Left cardiac atrium (tissue), 4 donors: ENCODE measurements at regions not wholly inside any gene's neighbourhood (a gene's known extent, or its start where the extent isn't known, plus 50 kb on each side); places are given as distances from the start of the nearest gene placed in this dataset.
"Not testable (repeated sequence)": the region's sequence is repeated elsewhere in the genome, so short reads cannot be mapped to it uniquely, and the experiment has no call there.

Experiments used
- ATAC-seq, 2 donors: fragments of 200-7000 bp; cut with Tn5 transposase; one replicate each; pipeline ENCODE4 v1.9.1; 2020; ENCODE audit warnings: mild to moderate bottlenecking in 2 of 2, moderate library complexity in 2 of 2
- DNase-seq: peaks from one replicate; pipeline ENCODE4 v3.0.0-alpha.2; 2020
- intact Hi-C, 2 donors: fragments of 100-400 bp; cut with DNase I; formaldehyde crosslinking; loops; one replicate each; pipeline versions ENCODE4 v1.14.1 to v1.15.1; 2022 to 2023
- donor health status: DM: no; HTN: yes; CAD: no.
- donor health status: DM: no; HTN: yes; CAD: no; lungs with severe emphysema.
- donor health status: DM: yes; HTN: yes; CAD: no.
- donor health status: Dilated cardiomyopathy.

DNA sequence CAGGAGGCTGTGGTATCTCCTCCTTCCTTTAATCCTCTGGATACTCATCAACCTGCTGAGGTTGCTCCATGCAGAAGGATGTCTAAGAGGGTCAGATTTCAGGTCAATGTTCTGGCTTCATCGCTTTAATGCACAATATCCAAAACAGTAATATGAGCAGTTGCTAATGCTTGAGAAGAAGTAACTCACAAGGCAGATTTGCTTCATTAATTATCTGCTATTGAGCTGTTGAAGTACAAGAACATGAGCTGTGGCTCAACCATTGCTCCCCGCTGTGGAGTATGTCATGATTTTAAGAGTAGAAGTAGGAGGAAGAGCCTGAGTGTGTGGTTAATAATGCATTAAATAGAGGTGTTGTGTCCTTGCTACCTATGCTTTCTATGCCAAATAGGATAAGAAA lies 1412.9 kb upstream of the ALCAM start:
- intact Hi-C loops = no loop called here
- ATAC-seq (no peak), DNase-seq (no peak)

DNA sequence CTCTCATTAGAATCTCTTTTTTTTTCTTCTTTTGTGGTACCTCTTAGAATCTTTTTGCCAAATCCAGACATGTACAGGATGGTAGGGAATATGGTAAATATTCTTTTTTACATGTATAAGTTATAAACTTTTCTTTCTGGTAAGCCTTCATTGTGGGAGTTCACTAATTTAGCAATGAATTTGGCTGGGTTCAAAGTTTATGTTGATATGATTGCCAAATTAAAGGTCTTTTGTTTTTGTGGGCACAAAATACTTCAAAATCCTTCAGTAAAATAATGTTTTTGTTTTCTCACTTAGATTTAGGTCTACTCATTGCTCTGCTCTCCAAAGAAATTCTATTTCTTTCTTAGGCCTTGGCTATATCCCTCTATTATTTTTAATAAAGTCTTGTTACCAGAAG lies 1405.9 kb upstream of the ALCAM start:
- no peak for ATAC-seq
- intact Hi-C loops = no loop called here
- no peak for DNase-seq

DNA sequence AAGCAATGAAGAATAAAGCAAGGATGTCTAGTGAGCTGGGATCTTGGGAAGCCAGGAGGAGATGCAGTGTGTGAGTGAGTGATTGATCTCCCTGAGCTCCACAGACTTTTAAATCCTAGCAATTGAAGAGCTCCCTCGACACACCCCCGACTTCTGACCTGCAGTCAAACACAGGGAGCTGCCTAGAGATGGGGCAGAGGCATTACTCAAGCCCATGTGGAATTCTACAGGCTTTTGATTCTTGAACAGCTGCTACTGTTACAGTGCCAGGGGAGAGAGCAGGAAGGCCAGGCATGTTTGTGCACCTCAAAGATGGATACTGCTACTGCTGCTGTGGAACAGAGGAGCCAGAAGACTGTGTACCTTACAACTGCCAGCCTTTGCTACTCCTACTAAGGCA lies 1403.1 kb upstream of the ALCAM start:
- DNase-seq (no peak), ATAC-seq (no peak)
- intact Hi-C loops = no loop called here

DNA sequence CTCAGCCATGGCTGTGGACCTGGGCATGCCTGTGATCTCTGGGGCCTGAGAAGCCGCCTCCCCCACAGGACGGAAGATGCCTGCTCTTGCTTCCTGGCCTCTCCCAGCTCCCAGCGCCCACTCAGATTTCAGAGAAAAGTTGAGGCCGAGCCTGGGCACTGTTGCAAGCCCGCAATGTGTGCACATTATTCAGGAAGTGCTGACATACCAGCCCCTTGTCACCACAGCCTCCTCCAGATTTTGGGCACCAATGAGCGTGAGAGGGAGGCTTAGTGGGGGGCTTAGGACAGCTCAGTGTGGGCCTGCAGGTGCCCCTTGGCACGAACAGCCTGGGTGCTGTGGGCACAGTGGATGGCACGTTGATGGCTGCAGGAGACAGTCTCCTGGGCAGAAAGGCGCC lies 1400.9 kb upstream of the ALCAM start:
- intact Hi-C loops = no loop called here
- no peak for DNase-seq
- ATAC-seq = no peak

DNA sequence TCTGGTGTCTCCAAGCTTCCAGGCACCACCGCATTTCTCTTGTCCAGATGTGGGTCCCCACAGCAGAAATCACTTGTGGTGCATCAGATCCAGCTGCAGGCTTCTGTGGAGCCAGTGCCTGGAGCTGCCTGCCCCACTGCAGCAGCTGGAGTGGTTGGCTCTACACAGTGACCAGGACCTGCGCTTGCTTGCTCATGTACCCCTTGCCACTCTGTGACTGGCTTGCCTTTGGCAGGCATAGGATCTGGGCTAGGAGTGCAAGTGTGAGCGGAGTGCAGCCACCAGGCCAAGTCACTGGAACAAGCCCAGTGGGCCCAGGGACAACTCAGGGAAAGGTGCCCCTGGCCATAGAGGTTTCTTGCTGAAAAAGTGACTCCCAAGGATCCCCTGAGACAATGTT lies 1400.0 kb upstream of the ALCAM start:
- intact Hi-C loops = no loop called here
- ATAC-seq (no peak), DNase-seq (no peak)

DNA sequence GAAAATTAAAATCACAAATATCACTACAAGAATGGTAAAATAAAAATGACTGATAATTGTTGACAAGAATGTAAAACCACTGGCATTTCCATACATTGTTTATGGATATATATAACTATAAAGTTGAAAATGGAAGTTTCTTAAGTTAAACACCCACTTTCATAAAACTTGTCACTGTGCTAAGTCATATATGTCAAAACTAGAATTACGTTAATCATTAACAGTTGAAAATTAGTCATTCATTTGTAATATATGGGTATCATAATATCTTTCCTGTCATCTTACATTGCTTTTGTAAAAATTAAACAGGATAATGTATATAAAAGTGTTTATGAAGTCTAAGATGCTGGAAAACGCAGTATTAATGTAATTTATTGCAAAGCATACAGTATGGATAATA lies 1398.6 kb upstream of the ALCAM start:
- DNase-seq (no peak), ATAC-seq (no peak)
- intact Hi-C loops = no loop called here

DNA sequence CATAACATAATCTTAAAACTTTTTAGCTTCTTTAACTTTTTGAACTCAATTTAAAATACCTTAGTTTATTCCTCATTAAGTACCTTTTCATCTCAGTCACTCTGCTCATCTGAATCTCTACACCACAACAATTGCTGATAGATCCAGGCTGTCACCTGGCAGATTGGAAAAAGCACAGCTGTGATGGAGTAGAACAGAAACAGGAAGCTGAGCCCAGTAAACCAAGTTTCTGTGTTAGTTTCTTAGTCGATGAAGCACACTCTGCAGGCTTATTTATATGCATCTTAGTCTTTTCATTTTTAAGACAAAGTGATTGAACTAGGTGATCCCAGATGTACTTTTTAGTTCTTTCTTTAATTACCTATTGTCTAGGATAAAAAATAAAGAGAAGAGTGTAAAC lies 1398.0 kb upstream of the ALCAM start:
- DNase-seq (no peak), ATAC-seq (no peak)
- intact Hi-C loops = no loop called here

DNA sequence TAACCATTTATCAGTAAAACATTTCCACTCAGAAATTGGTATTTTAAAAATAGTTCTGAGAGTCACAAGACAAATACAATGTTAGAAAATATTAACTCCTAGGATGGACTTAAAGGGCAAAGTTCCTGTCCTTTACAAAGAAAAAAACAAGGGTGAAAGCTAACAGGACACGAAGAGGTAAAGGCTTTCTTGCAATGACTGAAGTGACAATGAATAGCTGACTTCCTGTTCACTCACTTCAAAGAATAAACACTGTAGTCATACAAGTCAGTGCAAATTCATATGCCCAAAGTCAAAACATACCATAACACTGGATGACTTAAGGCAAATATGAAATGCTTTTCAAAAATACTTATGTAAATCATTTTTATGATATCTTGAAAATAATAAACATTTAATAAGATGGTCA lies 1389.8 kb upstream of the ALCAM start:
- DNase-seq = no peak
- ATAC-seq = no peak
- intact Hi-C loops = no loop called here

DNA sequence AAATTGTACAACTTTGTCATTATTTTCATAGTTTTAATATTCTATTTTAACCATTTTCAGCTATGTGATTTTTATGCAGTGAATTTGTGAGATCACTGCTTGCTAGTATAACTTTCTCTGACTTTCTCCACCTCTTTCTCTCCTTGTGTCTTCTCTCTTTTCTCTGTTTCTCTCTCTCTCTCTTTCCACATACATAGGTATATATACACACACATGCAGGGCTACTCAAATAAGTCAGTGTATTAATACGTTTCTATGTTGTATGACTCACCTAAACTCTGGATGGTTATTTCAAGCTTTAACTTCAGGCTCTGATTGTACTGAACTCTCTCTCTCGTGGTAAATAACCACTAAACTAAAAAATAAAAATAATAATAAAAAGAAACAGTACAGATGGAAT lies 1389.3 kb upstream of the ALCAM start:
- intact Hi-C loops = no loop called here
- DNase-seq (no peak), ATAC-seq (no peak)

DNA sequence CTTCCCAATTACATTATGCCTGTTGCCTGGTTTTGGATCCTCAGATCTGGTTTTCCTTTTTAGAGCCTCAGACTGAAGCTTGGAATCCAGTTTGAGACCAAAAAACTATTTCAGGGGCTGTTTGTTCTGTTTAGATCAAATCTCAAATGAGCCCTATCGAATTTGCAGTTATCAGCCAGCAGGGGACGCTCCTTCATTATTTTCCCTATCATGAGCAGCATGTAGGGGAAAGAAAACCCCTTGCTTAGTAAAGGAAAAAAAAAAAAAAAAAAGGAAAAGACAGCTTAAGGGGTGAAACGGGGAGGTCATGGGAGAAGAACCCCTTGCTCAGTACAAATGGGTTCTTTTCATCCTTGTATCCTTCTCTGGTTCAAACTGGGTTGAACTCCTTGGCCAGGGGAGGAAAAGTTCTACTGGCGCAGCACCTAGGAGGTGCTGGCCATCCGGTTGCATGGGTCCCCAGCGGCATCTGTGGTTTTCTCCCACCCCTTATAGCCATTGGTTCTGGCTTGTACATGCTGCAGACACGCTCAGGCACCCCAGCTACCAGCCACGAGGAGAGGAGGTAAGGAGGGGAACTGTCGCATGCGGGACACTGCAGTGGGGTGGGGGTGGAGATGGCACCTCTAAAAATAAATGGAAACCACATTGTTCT lies 1375.1 kb upstream of the ALCAM start:
- ATAC-seq (no peak), DNase-seq (no peak)
- intact Hi-C loops = no loop called here

DNA sequence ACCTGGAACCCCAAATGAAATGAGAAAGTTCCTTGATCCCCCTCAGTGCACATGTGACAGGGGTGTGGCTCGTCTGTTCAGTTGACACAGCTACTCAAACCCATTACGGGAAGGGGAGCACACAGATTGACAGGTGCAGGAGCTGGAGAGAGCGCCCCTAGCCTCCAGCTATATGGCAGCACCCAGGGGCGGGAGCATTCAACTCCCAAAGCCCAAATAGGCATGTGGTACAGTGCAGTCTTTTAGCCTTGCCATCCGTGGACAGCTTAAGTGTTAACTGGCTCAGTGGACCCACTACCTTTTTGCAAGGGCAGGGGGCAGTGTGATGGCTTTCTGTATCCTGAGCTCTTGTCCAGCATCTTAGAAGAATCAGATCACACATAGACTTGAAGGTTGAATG lies 1374.2 kb upstream of the ALCAM start:
- ATAC-seq (no peak), DNase-seq (no peak)
- intact Hi-C loops = no loop called here

DNA sequence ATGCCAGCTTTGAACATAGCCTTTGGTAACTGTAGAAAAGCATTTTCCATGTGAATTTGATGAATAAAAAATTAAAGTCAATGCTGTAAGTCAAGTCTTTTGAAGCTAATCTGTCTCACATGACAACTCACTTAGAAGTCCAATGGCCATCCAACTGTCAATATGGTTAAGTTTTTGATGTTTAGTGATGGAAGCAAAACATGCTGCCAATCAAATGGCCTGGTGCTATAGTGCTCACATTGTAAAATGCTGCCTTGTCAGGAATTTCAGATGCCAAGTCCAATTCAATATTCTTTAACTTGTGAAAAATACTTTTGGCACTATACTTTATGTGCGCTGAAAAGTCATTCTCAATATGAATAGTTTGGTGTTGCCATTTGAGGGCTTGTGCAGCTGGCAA lies 1361.8 kb upstream of the ALCAM start:
- ATAC-seq (no peak), DNase-seq (no peak)
- intact Hi-C loops = no loop called here

DNA sequence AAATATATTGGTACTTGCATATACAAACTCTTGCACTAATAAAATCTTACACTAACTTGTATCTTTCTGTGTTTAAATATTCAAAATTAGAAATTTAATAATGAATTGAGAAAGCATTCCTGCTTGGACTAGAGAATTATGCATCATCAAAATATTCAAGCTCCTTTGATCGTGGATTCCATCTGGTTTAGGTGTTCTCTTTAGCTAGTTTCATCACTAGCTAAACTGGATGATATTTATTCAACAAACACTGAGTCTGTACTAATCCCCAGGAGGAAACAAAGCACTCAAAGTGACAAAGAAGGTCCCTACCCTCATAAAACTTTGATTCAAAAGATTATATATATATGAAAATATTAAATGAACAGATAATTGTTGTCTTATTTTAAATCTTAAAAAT lies 1360.9 kb upstream of the ALCAM start:
- DNase-seq (no peak), ATAC-seq (no peak)
- intact Hi-C loops = no loop called here

DNA sequence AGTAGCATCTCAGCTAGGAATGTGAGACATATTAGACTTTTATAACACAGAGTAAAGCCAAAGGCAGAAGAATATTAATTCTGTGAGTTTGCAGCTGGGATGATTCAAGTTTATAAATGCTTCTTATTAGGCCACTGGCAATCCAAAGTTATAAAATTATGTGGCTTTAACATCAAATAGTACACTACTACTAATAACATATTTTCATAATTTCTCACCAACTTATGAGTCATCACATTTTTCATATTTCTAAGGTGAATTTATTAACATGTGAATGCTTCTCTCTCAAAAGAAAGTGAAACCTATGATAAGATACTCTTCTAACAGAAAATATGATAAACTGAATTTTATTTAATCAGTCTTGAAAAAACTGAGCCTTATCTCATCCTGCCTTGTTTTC lies 1348.2 kb upstream of the ALCAM start:
- intact Hi-C loops = no loop called here
- ATAC-seq (no peak), DNase-seq (no peak)

DNA sequence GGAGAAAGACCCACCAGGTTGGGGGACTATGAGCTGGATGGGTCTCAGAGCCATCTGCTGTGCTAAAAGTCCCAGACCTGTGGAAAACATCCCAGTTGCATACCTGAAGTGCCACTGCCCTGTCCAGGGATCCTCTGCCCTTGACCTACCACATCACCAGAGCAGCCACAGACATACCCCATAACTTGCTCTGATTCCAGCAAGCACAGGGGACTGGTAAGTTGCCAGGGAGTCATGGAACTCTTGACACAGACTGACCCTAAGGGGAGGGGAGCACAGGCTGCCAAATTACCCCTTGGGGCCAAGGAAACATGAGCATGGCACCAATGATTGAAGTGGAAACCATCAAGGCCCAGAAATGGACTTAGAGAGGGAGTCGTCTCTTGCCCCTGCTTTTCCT lies 1335.1 kb upstream of the ALCAM start:
- ATAC-seq = no peak
- no peak for DNase-seq
- intact Hi-C loops = no loop called here

DNA sequence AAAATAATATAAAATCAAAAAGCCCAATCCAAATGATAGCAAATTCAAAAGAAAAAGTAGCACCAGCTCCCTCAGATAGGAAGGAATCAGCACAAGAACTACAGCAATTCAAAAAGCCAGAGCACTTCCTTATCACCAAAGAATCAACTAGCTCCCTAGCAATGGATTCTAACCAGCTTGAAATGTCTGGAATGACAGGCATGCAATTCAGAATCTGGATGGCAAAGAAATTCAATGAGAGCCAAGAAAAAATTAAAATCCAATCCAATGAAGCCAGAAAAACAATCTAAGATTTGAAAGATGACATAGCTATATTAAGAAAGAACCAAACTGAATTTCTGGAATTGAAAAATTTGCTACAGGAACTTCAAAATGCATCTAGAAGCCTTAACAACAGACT lies 1334.4 kb upstream of the ALCAM start:
- intact Hi-C loops = no loop called here
- DNase-seq (no peak), ATAC-seq (no peak)

DNA sequence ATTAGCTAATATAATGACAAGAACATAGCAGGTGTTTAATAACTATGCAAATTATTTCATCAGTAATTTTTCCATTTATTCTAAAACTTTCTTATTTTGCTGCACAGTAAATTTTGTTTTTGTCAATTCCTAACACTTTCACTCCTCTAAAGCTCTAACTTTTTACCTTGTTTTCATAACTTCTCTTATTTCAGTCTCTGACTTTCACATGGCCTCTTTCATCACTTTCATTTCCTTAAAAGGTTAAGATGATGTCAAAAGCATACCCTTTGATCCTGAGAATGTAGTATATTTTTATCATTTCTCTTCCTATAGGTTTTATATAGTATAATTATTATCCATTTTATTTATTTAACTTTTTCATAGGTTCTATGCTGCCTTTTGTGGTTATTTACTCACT lies 1325.8 kb upstream of the ALCAM start:
- no peak for DNase-seq
- ATAC-seq = no peak
- intact Hi-C loops = no loop called here

DNA sequence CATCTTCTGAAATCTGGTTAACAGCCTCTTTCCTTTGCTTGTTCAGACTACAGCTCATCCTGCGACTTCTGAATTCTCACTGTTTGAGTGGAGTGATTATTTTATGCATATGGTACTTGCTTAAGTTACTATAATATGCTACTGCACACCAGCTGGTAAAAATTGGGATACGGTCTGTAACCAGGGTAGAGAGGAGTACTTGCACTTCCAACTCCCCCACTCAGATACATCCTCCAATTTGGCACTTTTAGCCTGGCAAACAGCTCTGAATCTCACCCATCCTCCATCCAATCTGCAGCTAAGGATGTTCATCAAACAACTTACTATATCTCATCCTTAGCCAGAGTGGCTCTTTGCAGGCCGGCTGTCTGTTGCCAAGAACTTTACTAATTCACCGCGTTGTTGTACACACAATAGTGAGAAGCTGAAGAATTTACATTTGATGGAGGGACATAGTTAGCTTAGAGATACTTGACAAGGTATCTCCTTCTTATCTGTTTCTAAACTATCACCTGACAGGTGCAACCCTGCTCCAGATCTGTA lies 1323.6 kb upstream of the ALCAM start:
- ATAC-seq, DNase-seq, intact Hi-C loops: not testable (repeated sequence)

DNA sequence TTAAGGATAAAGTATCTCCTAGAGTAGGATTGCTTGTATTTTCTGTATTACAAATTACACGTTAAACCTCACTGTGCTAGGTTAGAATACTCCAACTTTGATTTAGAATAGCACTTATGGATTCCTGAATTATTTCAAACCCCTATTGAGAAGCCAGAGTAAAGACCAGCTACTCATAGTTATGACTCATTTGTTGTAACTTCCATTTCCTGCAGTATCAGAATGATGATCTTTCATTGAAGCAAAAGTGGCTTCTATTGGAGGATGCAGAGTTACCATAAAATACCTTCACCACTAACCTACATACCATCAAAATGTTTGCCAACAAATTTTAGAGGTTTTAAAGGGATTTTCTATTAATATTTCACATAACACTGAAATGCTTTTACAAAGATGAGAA lies 1322.7 kb upstream of the ALCAM start:
- DNase-seq (no peak), ATAC-seq (no peak)
- intact Hi-C loops = no loop called here

DNA sequence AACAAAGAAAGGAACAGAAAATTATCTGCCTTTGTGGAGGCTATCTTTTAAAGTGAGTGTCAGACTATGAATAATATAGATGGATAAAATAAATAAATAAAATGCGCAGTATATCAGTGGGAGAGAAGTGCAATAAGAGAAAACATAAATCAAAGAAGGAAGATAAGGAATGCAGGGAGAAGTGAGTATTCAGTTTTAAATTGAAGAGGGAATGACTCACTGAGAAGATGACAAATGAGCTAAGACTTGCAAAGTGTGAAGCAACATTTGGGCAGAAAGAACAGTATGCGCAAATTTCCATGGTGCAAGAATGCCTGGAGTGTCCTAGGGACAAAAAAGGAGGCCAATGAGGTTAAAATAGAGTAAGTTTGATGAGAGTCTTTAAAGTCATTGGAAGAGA lies 1300.1 kb upstream of the ALCAM start:
- peak in 1 of 2 donors; percentile 61 for ATAC-seq
- DNase-seq = no peak
- intact Hi-C loops = no loop called here

DNA sequence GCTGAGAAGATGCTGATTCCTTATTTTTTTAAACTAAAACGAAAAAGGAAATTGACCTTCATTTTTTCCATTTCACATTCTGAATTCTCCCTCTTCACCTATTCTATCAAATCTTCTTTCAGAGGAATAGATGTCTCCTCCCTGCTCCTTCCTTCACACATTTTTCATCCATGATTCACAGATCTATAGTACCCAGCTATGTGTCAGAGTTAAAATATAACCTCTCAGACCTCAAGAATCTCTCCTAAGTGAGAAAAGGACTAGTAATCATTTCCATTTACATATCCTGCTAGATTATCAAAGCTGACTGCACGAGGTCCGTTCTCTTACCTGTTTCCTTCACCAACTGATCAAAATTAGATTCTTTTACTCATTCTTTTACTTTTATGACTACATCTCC lies 1297.6 kb upstream of the ALCAM start:
- no peak for DNase-seq
- no peak for ATAC-seq
- intact Hi-C loops = no loop called here

DNA sequence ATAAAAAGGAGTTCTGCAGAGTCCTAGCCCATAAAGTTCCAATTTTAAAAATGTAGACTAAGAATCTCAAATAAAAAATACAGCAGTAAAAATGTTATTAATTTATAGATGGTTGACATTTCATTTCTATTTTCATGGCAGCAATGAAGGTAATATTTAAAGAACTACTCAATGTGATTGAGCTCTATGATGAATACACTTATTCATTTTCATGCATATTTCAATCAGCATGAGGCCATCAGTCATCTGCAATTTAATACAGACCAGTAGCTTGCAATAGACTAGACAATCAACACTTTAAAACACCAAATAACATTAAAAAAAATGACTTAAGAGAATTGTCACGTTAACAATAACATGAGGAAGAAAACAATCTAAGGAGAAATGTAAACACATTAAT lies 1295.8 kb upstream of the ALCAM start:
- intact Hi-C loops = no loop called here
- DNase-seq (no peak), ATAC-seq (no peak)
